GM19035 (cell line): ENCODE measurements at regions not wholly inside any gene's neighbourhood (a gene's known extent, or its start where the extent isn't known, plus 50 kb on each side); places are given as distances from the start of the nearest gene placed in this dataset.

Experiments used
- ATAC-seq: cut with Tn5 transposase; IDR thresholded peaks from one replicate; pipeline ENCODE4 v1.9.1; 2021; ENCODE audit not compliant: unreplicated experiment

DNA sequence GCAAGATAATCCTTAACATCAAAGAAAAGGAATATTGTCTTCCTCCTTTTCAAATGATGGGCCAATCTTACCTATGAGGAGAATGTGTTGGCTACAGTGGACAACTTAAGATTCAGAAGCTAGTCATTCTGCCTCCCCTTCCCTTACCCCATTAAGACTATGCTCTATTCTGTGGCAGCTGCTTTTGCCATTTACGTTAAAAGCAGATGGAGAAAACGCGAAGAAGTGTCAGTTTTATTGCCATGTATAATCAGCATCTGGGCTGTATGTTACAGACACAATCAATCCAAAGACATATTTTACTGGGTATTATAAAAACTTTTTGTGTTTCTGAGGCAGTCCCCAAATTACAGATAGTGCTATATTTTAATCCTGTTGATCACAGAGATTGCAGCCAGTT, 196.1 kb upstream of the PACRGL start:
- ATAC-seq, result no peak

GRCh38 chr4:20505927-20506326, 194.3 kb upstream of the PACRGL start:
- no peak for ATAC-seq

GRCh38 chr4:20506827-20507226, 193.4 kb upstream of the PACRGL start:
- ATAC-seq, result no peak

DNA sequence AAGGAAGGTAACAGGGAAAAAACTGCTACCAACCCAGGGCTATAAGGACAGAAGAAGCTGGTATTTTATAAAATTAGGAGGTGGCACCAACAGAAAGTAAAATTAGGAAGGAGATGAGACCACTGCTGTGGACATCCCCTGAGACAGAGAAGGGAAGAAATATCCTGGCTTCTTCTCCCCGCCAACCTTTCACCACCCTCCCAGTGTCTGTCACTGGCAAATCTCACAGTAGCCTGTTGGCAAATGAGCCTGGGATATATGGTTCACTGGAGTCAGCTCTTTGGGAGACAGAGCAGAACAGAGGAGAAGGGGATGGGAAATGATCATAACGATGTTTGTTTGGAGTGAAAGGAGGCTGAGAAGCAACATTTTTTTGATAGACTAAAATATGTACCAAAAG, 190.9 kb upstream of the PACRGL start:
- ATAC-seq, result no peak

DNA sequence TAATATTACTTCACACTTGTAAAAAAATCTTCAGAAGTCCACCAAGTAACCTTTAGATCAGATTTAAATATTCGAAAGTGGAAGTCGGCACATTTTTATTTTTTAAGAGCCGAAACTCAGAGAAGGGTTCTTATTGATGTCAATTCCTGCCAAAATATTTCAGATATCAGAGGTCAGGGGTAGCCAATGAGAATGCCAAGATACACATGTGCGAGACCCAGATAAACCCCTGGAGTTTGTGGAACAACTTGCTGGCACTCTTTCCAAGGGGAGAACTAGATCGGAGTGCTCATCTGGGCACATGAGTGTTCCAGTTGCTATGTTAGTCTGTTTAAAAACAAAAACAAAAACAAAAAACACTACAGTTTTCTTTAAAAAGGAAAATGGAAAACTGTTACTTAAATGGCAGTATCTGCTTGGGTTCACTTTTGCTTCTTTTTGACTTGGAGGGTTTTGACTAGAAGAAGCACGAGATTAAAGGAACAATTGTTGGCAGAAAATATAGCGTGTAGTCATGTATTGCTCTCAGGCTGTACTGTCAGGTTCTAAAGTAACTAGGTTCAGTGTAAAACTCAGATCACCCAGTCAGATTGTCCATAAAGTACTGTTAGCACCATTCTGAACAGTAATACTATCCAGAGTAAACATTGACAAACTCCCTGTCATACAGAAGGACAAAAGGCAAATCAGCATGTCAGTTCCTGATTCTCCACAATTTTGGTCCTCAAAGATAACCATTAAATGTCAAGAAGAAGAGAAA, 188.0 kb upstream of the PACRGL start:
- ATAC-seq, result no peak

- no peak for ATAC-seq
Observed at GRCh38 chr4:20512985-20513384, 187.3 kb upstream of the PACRGL start.

- ATAC-seq, result no peak
Observed at GRCh38 chr4:20520901-20521300, 179.4 kb upstream of the PACRGL start.

GRCh38 chr4:20528508-20528907, 171.8 kb upstream of the PACRGL start:
- no peak for ATAC-seq

DNA sequence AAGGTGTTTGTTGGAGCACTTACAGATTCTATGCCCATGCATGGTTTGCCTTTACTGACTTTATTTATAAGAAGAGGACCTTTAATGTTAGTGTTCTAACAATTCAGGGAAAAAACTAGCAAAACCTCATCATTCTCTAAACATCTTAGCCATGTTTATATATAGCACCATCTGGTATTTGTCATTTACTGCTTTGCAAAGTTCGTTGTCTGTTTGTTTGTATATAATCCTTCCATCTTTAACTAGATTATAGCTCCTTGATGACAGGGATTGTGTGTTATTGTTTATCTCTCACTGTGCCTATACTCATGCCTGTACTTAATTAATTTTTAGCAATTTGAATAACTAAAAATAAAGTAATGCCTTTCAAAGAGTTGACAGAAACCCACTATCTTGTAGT, 170.6 kb upstream of the PACRGL start:
- ATAC-seq, result no peak

- ATAC-seq, result no peak
Observed at GRCh38 chr4:20532116-20532790, 168.0 kb upstream of the PACRGL start.

DNA sequence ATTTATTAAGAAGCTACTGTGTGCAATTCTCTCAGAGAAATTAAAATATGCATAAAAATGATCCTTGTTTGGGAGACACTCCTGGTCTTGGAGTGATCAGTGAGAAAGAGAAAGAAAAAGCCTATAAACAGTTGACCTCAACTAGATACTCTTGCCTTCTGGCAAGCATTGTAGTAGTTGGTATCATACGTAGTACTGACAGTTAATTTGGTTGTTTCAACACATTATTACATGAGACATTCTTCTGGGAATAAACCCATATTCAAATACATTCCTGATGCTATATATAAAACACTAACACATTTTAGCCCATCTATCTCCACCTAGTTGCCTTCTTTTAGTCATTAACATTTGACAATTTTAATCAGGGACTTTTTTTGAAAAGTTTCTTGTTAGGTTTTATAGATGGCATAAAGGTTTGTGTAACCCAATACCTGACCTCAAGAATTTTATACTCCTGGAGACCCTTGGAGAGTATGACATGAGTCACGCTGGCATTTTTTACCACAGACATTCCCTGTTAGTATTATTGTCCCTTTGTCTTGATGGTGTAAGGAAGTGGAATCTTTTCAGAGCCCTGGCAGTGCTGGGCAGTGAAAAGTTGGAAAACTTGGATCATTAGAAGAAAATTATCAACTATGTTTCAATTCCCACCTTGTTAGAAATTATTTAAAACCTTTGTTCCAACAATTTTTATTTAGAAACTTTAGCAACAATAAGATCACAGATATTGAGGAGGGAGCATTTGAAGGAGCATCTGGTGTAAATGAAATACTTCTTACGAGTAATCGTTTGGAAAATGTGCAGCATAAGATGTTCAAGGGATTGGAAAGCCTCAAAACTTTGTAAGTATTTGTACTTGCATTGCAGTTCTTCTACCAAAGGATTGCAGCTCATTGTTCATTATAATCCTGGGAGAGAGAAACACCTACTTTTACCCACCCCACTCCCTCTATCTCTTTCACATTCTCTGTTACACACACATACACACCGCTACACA, 167.1 kb upstream of the PACRGL start:
- no peak for ATAC-seq

- ATAC-seq, result no peak
Observed at GRCh38 chr4:20538905-20539304, 161.4 kb upstream of the PACRGL start.

GRCh38 chr4:20543131-20543530, 157.1 kb upstream of the PACRGL start:
- ATAC-seq, result no peak

GRCh38 chr4:20544645-20545044, 155.6 kb upstream of the PACRGL start:
- no peak for ATAC-seq

- no peak for ATAC-seq
Observed at GRCh38 chr4:20552004-20552403, 148.3 kb upstream of the PACRGL start.

DNA sequence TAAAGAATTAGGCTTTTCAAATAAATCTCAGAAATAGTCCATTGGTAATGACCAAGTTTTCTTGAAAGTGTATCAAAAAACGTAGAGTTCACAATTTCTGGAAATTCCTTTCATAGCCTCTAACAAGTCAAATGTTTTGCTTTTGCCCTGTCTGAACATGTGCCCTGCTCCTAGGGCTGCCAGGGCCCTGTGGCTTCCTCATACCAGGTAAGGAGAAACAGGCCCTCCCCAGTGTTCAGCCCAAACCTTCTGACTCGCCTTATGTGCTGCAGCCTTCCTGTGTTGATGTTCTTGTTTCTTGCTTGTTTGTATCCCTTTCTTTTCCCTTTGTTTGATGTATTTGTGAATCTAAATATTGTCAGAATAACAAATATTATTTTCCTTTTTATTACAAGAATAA, 146.1 kb upstream of the PACRGL start:
- no peak for ATAC-seq

- no peak for ATAC-seq
Observed at GRCh38 chr4:20565075-20565721, 135.1 kb upstream of the PACRGL start.

- no peak for ATAC-seq
Observed at GRCh38 chr4:20570981-20571715, 129.1 kb upstream of the PACRGL start.

GRCh38 chr4:20572976-20573375, 127.3 kb upstream of the PACRGL start:
- ATAC-seq, result no peak

DNA sequence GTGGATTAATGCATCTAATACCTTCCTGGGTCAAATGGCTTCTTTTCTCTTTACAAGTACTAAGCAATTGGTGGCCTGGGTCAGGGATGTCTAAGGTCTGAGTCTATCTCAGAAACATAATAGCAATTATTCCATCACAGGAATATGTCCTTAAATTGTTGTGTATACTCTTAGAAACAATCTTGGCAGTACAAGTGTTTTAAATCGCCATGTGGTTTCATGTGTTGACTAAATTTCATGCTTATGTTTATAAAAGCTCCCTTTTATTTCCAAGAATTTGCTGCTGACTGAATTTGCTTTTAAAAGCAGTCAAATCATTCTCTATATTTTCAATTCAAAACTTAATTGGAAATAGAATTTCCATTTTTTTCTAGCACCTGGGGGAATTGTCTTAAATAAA, 125.3 kb upstream of the PACRGL start:
- ATAC-seq, result no peak
